ENCODE measurements at regions not wholly inside any gene's neighbourhood (a gene's known extent, or its start where the extent isn't known, plus 50 kb on each side); places are given as distances from the start of the nearest gene placed in this dataset.

DNA sequence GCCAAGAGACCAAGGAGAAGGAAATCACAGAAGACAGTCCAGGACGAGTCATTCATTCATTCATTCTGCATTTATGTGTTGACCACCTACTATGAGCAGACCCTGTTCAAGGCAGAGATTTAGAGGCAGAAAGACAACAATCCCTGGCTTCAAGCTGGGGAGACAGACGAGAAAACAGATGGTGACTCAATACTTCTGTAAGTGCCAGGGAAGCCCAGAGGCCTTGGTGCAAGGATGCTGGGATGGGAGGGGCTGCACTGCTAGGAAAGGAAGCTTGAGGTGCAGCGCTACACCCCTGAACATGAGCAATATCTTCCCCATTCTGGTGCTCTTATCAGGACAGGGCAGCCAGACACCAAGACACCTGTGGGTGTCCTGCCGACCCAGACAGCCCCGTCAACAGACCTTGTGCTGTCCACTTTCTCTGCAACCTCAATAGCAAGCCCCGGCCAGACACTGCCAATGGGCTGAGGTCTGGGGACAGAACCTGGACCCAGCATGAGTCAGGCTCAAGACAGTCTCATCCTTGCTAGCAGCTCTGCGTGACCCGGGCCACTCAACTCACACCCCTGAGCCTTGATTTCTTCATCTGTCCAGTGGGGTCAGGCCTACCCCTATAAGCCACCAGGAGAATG is 163.5 kb downstream of the COPRS start:
- TF ChIP-seq EZH2phosphoT487 (IDR thresholded peaks at IDR 0.05; ENCODE audit: low read depth, severe bottlenecking, unreplicated experiment), result no peak
- TF ChIP-seq, protein P1, sequence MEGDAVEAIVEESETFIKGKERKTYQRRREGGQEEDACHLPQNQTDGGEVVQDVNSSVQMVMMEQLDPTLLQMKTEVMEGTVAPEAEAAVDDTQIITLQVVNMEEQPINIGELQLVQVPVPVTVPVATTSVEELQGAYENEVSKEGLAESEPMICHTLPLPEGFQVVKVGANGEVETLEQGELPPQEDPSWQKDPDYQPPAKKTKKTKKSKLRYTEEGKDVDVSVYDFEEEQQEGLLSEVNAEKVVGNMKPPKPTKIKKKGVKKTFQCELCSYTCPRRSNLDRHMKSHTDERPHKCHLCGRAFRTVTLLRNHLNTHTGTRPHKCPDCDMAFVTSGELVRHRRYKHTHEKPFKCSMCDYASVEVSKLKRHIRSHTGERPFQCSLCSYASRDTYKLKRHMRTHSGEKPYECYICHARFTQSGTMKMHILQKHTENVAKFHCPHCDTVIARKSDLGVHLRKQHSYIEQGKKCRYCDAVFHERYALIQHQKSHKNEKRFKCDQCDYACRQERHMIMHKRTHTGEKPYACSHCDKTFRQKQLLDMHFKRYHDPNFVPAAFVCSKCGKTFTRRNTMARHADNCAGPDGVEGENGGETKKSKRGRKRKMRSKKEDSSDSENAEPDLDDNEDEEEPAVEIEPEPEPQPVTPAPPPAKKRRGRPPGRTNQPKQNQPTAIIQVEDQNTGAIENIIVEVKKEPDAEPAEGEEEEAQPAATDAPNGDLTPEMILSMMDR (IDR thresholded peaks at IDR 0.05; ENCODE audit: poor library complexity), result no peak

All from hepatocyte (in vitro differentiated cells).